HUDEP-2 (cell line): ENCODE measurements at regions not wholly inside any gene's neighbourhood (a gene's known extent, or its start where the extent isn't known, plus 50 kb on each side); places are given as distances from the start of the nearest gene placed in this dataset.

Experiments used
- DNase-seq, 76 experiments: peaks; one replicate each; lab custom pipeline; 2025; ENCODE audit not compliant: unreplicated experiment in 76 of 76; lab: John Stamatoyannopoulos, UW

DNA sequence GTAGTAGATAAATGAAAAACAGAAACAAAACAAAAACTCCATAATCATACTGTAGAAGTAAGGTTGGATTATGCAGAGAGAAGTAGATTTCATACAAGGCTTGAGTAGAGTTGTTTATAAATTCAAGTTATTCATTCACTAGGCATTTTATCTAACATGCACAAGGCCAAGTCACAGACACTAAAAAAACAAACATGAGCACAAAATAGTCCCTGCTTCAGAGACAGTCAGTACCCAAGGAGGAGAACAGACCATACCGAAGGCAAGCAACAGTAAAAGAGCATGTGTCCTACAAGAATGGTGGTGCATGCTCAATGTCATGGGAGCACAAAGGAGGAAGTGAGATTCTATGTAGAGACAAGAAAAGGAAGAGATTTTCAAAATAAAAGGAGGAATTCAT, 796.5 kb upstream of the LRRC4C start:
- DNase-seq: no peak

DNA sequence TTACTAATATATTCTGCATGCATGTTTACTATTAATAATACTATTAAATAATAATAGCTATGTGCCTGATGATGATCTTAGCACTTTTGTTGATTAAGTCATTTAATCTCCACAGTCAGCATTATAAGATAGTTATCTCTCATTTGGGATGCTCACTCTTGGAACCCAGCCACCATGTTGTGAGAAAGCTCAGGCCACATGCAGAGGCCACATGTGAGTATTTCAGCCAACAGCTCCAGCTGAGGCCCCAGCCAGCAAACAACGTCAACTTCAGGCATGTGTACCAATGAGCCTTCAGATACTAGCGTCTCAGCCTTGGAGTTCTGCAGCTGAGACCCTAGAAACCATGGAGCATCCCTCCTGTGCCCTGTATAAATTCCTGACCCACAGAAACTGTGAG, 798.1 kb upstream of the LRRC4C start:
- no peak for DNase-seq

DNA sequence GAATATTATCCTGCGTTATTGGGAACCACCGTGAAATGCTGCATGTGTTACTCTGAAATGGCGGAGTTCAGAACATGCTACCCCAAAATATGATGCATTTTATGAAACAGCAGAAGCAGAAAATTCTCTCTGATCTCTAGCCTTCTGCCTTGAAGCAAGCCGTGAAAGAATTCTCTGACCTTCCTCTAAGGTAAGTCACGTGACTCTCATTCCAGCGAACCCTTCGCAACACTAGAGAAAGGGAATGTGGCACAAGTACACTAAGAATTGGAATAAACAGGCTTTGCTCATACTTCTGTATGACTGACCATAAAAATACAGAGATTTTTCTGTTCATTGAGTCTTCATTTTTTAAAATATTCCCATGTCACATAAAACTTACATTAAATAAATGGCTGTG, 805.6 kb upstream of the LRRC4C start:
- DNase-seq: no peak

DNA sequence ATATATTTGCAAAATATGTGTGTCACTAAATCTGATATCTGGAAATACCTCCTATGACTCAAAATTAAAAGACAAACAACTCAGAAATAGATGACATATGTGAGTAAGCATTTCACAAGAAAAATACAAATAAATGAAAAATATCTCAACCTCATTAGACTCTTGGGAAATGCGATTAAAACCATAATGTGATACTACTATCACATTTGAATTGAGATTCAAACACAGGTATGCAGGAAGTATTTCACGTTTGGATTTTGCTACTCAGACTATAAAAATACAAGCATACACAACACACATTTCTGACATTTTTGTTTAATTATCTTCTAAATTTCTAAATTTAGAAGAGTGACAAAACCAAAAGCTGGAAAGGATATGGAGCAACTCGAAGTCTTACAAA, 811.9 kb upstream of the LRRC4C start:
- DNase-seq: no peak

- DNase-seq: no peak
Observed at GRCh38 chr11:42273977-42274376, 814.5 kb upstream of the LRRC4C start.

DNA sequence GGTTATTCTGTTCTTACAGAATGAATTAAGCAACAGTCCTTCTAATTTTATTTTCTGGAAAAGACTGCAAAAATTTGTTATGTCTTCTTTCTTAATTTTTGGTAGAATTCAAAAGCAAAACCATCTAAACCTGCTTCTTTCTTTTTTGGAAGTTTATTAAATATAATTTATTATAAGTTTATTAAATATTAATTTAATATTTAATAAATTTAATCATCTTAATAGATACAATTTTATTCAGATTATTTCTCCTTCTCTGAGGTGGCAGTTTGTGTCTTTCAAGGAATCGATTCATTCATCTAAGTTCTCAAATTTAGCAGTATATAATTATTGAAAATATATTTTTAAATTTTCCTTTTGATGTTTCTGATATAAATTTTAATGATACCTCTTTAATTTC, 837.5 kb upstream of the LRRC4C start:
- DNase-seq: no peak

DNA sequence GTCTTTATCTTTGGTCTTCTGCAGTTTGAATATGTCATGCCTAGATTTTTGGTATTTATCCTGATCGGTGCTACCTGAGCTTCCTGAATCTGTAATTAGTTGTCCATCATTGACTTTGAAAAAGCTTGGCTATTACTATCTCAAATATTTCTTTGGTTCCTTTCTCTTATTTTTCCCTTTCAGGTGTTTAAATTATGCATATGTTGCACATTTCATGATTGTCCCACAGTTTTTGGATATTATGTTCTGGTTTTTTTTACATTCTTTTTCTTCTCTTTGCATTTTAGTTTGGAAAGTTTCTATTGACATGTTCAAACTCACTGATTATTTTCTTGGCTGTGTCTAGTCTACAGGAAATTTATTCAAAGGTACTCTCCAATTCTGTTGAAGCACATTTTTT, 840.3 kb upstream of the LRRC4C start:
- no peak for DNase-seq

DNA sequence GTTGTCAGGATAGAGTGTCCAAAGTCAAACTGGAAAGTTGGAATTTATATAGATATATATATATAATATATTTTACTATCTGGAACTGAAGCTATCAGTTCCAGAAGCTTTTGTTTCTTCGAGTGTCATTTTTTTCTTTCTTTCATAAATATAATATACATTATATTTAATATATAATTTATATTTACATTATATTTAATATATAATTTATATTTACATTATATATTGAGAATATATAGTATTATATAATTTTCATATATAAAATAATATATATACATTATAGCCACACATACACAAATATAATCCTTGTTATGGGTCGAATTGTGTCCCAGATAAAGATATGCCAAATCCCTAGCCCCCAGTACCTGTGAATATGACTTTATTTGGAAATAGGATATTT, 842.3 kb upstream of the LRRC4C start:
- no peak for DNase-seq

GRCh38 chr11:42311514-42311913, 852.1 kb upstream of the LRRC4C start:
- DNase-seq: no peak

DNA sequence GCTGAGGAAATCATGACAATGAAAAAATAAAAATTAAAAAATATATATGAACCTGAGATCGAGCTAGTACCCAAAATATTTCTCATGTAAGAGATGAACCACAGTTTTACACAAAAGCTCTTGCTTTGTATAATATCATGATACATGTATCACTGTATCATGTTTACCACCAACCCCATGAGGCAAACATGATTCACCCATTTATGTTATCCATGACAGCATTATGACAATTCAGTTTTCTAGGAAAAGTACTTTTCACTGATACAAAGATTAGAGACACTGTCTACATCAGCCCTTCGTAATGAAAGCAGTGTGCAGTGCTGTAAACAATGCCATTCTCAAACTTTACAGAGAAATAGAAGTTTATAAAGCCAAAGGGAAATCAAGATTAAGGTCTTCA, 852.5 kb upstream of the LRRC4C start:
- no peak for DNase-seq

DNA sequence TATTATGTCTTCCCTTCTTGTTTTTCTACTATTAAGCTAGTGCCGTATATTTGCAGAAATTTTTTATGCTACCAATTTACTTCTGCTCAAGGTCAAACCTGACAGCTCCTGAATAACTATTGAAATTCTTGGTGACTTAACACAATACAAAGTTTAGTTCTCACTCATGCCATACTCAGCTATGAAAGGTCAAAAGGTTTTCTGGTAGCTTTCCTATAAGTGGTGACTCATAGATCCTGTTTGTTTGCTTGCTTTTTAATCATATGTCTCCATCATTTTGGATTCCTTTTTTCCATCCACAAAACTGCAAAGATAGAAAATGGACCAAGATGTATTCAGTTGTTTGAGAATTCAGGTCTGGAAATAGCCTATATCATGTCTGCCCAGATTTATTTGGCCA, 855.8 kb upstream of the LRRC4C start:
- no peak for DNase-seq

GRCh38 chr11:42315846-42316245, 856.4 kb upstream of the LRRC4C start:
- DNase-seq: no peak

DNA sequence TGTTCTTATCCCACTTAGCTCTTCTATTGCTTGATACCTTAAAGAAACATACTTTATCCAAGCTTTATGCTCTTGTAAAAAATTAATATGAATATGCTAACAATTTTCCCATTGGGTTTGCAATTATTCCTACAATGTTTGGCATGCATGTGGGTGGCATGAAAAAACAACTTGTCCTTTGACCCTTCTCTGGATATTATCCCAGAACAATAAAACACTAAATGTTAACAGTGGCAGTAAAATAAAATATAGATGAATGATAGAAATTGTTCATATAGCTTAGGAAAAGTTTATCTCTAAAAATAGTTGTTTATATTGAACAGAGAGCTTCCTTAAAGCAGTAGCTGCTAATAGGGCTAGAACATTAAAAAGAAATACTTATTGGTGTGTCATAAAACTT, 860.5 kb upstream of the LRRC4C start:
- no peak for DNase-seq

- DNase-seq: no peak
Observed at GRCh38 chr11:42329929-42330565, 870.6 kb upstream of the LRRC4C start.

DNA sequence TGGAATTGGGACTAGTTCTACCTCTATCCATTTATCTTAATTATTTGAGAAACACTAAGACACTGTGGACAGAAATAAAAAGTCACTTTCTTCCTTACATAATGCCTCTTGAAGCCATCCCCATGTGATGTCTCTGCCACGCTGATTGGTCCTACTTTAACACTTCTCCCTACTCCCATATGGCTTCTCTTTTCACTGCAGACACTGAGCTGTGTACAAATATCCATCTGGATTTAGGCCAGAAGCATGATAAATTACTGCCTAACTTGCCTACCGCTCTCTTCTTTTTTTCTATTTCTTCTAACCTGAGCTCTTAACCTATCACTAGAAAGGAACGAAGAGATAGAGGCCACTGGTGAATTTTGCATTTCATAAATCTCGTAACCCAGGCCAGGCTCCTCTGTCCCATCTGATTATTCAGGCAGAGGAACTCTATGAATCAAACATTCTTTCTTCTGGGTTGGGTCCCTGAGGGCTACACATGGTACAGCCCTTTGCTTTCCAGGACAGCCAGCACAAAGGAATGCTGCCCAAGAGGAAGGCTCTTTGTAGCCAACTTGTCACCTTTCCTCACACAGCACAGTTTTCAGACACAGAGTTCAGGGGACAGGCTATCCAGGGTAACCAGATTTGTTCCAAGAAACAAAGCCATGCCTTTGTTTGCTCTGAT, 878.5 kb upstream of the LRRC4C start:
- no peak for DNase-seq

- no peak for DNase-seq
Observed at GRCh38 chr11:42344204-42344792, 884.8 kb upstream of the LRRC4C start.

DNA sequence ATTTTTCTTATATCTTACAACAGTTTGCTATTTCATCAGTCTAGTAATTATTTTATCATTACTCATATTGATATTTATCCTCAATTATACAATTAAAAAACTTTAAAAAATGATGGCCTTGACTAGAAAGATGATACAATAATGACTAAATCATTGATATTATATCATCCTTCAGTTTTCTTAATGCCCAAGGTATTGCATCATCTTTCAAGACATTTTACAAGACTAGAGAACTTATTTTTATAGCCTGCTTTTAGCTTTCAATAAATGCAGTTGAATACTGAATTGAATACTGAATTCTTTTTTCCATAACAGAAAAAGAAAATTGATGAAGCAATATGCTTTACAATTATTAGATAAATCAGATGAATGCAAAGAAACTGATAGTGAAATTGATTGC, 886.5 kb upstream of the LRRC4C start:
- no peak for DNase-seq

DNA sequence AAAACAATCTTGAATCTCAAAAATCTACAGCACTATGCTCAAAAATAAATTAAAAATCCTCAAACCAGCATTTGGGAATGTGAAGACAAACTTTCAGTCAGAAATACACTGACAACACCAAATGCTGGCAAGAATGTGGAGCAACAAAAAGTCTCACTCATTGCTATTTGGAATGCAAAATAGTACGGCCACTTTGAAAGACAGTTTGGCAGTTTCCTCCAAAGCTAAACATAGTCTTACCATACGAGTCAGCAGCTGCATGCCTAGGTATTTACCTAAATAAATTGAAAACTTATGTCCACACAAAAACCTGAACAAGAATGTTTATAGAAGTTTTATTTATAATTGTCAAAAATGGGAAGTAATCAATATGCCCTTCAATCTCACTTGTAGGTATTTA, 904.2 kb upstream of the LRRC4C start:
- DNase-seq: no peak

GRCh38 chr11:42390116-42390515, 921.7 kb upstream of the API5 start:
- DNase-seq: no peak

DNA sequence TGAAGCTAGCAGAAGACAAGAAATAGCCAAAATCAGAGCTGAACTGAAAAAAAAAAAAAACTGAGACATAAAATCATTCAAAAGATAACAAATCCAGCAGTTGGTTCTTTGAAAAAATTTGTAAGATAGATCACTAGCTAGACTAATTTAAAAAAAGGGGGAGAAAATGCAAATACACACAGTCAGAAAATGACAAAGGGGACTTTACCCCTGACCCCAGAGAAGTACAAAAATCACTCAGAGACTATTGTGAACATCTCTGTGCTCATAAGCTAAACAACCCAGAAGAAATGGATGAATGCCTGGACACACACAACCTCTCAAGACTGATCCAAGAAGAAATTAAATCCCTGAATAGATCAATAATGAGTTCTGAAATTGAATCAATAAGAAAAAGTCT, 914.3 kb upstream of the API5 start:
- DNase-seq: no peak

DNA sequence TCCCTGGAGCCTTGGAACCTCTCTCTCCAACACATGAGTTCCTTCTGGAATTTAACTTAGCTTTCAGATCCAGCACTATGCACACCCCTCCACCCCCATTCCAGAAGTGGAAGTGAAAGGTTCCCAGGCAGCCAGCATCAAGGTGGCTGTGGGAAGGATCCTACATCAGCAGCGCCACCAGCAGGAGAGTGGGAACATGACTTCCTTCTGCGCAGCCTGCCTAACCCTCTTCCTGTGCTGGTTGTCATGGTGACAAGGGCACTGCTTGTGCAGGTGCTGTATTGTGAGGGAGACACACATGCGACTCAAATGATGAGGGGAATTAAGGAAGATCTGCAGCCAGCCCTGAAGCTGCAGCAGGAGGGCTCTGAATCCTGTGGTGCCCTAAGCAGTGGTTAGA, 904.5 kb upstream of the API5 start:
- no peak for DNase-seq

DNA sequence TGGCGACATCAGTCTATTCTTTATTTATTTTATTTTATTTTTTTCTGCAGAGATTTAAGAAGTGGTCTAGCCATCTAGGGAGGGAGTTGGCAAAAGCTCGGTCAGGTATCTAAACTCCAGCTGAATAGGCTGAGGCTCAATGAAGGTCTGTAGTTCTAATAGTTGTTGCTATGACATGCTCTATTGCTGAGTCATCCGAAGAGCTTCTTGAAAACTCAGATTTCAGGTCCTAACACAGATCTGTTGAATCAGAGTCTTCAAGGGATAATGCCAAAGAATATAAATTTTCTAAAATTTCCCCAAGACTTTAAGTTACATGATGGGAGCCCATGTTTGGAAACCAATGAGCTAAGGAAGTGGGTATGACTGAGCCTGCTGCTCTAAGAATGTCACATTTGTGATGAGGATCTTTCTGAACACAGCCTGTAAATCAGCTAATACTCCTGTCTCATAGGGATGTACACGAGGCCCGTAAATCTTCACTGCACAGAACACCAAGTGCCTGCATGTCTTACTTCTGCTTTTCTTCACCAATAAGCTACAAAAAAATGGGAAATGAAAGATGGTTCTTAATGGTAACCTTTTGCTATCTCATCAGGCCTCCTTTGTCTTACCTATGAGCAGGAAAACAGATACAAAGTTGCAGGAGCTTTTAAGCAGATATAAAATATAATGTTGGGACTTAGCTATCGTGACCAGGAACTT, 901.4 kb upstream of the API5 start:
- DNase-seq: no peak
